ENCODE measurements at regions not wholly inside any gene's neighbourhood (a gene's known extent, or its start where the extent isn't known, plus 50 kb on each side); places are given as distances from the start of the nearest gene placed in this dataset.

- Histone ChIP-seq H3K9me3 (ENCODE audit: control extremely low read depth in 1 of 3, control insufficient read depth in 2 of 3, insufficient read depth in 1 of 3, low read length in 2 of 3) (no peaks in the 10 kb centered on the region), H3K4me1 (ENCODE audit: control insufficient read depth in 2 of 2, insufficient read depth in 2 of 2, low read length in 2 of 2) (no peaks in the 10 kb centered on the region), H3K27ac (ENCODE audit: low read length in 2 of 2) (no peak overlapping the region), H3K9ac (ENCODE audit: low read length) (no peak overlapping the region), H3K4me3 (ENCODE audit: control extremely low read depth in 1 of 5, extremely low read depth in 1 of 5, insufficient read depth in 1 of 5, low read depth in 2 of 5, low read length in 4 of 5) (no peak overlapping the region), H3K79me2 (ENCODE audit: control insufficient read depth, insufficient read depth, low read length) (no peaks in the 10 kb centered on the region), H3K4me2 (replicated peaks; ENCODE audit: low read depth, low read length, poor library complexity, severe bottlenecking) (no peak overlapping the region), H3K27me3 (replicated peaks in 1 of 4; ENCODE audit: control extremely low read depth in 1 of 4, control insufficient read depth in 3 of 4, insufficient read depth in 4 of 4, low read length in 3 of 4) (no peaks in the 10 kb centered on the region), H2AFZ (ENCODE audit: insufficient read depth, low read depth, low read length, poor library complexity, severe bottlenecking) (no peak overlapping the region), H3K36me3 (replicated peaks in 1 of 2; ENCODE audit: control extremely low read depth in 1 of 2, control insufficient read depth in 1 of 2, extremely low read depth in 1 of 2, insufficient read depth in 2 of 2, low read length in 1 of 2) (no peaks in the 10 kb centered on the region), H4K20me1 (ENCODE audit: control insufficient read depth, insufficient read depth, low read length, poor library complexity, severe bottlenecking) (no peaks in the 10 kb centered on the region)
- 90% methylated on average over 1 of the region's 1 CpG for WGBS (ENCODE audit: insufficient coverage)
- Mint-ChIP-seq H3K9me3 (ENCODE audit: insufficient read depth) (no peaks in the 10 kb centered on the region), H3K4me1 (no peaks in the 10 kb centered on the region), H3K4me3 (no peak overlapping the region), H3K27ac (no peak overlapping the region), H3K27me3 (peaks cover 5% of the 10 kb centered on the region)
- ATAC-seq (ENCODE audit: low read depth): no peak
- no peak for DNase-seq
- intact Hi-C loops (cut with micrococcal nuclease): no loop called here
- ChIA-PET CTCF (no interaction called here), POLR2A (no interaction called here)
- TF ChIP-seq EZH2 (IDR thresholded peaks at IDR 0.05; ENCODE audit: borderline replicate concordance, insufficient read depth, low read depth, low read length, poor library complexity, severe bottlenecking): no peak
- no peak for TF ChIP-seq CTCF (IDR thresholded peaks at IDR 0.05)
Measured at GRCh38 chr2:58604096-58604495, 363.0 kb upstream of the FANCL start.

- Histone ChIP-seq H2AFZ (ENCODE audit: insufficient read depth, low read depth, low read length, poor library complexity, severe bottlenecking) (no peak overlapping the region), H3K9ac (ENCODE audit: low read length) (no peak overlapping the region), H3K79me2 (ENCODE audit: control insufficient read depth, insufficient read depth, low read length) (no peaks in the 10 kb centered on the region), H3K27me3 (replicated peaks in 1 of 4; ENCODE audit: control extremely low read depth in 1 of 4, control insufficient read depth in 3 of 4, insufficient read depth in 4 of 4, low read length in 3 of 4) (no peaks in the 10 kb centered on the region), H3K4me3 (ENCODE audit: control extremely low read depth in 1 of 5, extremely low read depth in 1 of 5, insufficient read depth in 1 of 5, low read depth in 2 of 5, low read length in 4 of 5) (no peak overlapping the region), H3K27ac (ENCODE audit: low read length in 2 of 2) (no peak overlapping the region), H4K20me1 (ENCODE audit: control insufficient read depth, insufficient read depth, low read length, poor library complexity, severe bottlenecking) (no peaks in the 10 kb centered on the region), H3K9me3 (ENCODE audit: control extremely low read depth in 1 of 3, control insufficient read depth in 2 of 3, insufficient read depth in 1 of 3, low read length in 2 of 3) (no peaks in the 10 kb centered on the region), H3K36me3 (replicated peaks in 1 of 2; ENCODE audit: control extremely low read depth in 1 of 2, control insufficient read depth in 1 of 2, extremely low read depth in 1 of 2, insufficient read depth in 2 of 2, low read length in 1 of 2) (no peaks in the 10 kb centered on the region), H3K4me1 (ENCODE audit: control insufficient read depth in 2 of 2, insufficient read depth in 2 of 2, low read length in 2 of 2) (no peaks in the 10 kb centered on the region), H3K4me2 (replicated peaks; ENCODE audit: low read depth, low read length, poor library complexity, severe bottlenecking) (no peak overlapping the region)
- no CpG with 5 or more reads among the region's 2 CpGs for WGBS (ENCODE audit: insufficient coverage)
- DNase-seq (no peak), ATAC-seq (ENCODE audit: low read depth) (no peak)
- POLR2A ChIA-PET: no interaction called here
- H3K27ac Mint-ChIP-seq: no peak overlapping the region
- TF ChIP-seq EZH2 (IDR thresholded peaks at IDR 0.05; ENCODE audit: borderline replicate concordance, insufficient read depth, low read depth, low read length, poor library complexity, severe bottlenecking) (no peak), CTCF (IDR thresholded peaks at IDR 0.05) (no peak)
- H3K9me3 Mint-ChIP-seq (ENCODE audit: insufficient read depth): no peaks in the 10 kb centered on the region
- no peaks in the 10 kb centered on the region for H3K4me1 Mint-ChIP-seq
- no peak overlapping the region for H3K4me3 Mint-ChIP-seq
- intact Hi-C loops (cut with micrococcal nuclease): no loop called here
- peaks cover 8% of the 10 kb centered on the region for H3K27me3 Mint-ChIP-seq
- CTCF ChIA-PET: no interaction called here
Measured at GRCh38 chr2:58601017-58601416, 359.9 kb upstream of the FANCL start.
